HG03060 (cell line): ENCODE measurements at regions not wholly inside any gene's neighbourhood (a gene's known extent, or its start where the extent isn't known, plus 50 kb on each side); places are given as distances from the start of the nearest gene placed in this dataset.

Source experiments
- ATAC-seq: cut with Tn5 transposase; IDR thresholded peaks from one replicate; pipeline ENCODE4 v1.9.1; 2021; ENCODE audit warnings: low read depth, moderate number of reproducible peaks; ENCODE audit not compliant: unreplicated experiment

DNA sequence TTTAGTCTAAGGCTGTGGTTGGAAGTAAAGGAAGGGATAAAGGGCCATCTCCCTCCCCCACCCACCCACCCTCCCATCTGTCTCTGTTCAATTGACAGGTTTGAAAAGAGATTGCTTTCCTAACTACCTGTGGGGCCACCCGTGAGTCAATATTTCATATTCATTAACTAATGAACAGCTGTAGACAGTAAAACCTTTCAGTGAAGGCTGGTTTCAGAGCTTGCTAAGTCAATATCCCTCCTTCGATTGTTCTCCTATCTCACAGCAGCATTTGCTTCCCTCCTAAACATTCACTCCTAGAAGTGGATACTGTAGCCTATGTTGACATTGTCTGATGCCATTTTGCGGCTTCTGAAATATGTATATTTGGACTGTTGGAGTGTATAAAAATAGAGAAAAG is 85.9 kb upstream of the SYNPR start:
- ATAC-seq, result no peak

DNA sequence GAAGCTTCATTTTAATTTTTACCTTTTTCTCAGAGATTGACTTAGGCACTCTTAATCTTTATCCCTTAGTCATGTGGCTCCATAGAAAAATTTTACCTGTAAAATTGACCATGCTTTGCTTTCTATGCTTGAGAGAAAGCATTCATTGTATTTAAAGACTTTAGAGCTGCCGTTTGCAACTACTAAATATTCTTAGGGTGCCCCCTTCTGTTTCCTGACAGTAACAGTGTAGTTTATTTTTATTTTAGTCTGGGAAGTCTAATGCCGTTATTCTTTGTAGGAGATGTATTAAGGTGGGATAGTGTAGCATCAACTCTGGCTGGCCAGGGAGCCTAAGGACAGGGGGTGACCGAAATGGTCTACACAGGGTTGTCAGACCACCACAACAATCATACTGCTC is 84.5 kb upstream of the SYNPR start:
- ATAC-seq, result no peak

DNA sequence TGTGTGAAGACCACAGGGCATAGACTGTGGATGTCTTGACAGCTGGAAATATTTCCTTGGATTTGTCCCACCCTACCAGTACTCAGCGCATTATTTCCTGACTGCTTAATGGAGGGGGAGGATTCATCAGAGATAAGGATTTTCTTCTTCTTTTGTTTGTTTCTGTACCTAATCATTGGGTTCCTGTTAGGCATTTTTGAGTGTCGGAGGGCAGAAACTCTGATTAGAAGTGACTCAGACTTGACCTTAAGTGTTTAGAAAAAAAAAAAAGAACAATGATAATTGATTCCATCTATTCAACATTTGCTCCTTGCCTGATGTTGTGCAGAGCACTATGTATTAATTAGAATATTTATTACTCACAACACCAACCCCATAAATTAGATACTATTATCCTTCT is 78.5 kb upstream of the SYNPR start:
- ATAC-seq, result no peak

DNA sequence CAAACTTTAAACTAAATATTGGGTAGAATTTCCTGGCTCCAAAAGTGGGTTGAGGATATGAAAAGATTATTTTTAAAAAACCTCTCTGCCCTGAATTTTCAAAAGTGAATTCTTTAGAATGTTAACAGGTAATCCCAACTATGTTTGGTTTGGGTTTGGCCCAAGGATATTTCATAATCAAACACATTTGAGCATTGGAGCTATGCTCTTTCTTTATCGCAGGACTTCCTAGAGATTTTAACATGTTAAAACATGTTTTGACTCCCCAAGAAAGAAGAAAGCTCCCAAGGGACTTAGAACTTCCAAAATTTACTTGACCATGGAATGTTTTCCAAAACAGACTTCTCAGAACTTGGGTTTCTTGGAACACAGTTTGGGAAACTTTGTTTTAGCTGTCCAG is 75.6 kb upstream of the SYNPR start:
- ATAC-seq, result no peak

DNA sequence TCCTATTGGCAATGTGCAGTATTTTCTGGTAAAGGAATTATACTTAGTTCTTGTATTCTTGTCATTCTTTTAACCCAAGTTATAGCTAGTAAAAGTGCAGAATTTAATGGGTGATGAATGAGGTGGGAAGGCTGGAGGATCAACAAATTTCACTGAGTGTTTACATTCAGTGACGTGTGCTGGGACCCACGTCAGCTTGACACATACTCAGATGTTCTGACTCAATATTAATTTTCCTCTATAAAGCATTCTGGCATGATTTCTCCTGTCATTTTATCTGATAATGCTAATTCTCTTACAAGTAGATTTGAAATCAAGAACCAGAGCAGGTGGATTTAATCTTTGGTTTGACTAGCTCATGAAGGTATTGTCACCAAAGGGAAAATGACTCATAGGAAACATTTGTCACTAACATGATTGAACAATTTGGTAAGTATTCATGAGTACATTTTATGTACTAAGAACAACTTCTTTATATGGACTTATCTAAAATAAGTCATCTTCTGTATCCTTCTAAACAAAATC is 71.0 kb upstream of the SYNPR start:
- ATAC-seq, result no peak

DNA sequence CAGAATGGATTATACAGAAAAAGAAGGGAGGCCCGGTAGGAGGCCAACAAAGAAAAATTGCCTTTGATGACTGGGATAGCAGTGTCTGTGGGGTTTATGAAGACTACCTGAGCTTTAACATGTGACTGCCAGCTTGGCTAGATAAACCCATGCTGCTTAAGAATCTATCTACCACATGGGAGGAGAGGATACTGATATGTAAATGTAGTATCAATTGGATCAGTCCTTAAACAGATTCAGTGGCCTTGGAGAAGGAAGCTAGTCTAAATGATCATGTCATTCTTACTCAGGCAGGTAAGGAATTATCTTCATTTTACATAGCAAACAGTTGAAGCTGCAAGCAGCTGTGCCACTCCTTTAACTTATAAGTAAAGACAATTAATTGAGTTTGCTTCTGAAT is 50.0 kb upstream of the SYNPR start:
- ATAC-seq, result no peak
